Smooth muscle cell (in vitro differentiated cells): ENCODE measurements at regions not wholly inside any gene's neighbourhood (a gene's known extent, or its start where the extent isn't known, plus 50 kb on each side); places are given as distances from the start of the nearest gene placed in this dataset.

ENCODE experiments used
- DNase-seq: peaks from one replicate; lab custom pipeline; 2025; ENCODE audit not compliant: unreplicated experiment; lab: John Stamatoyannopoulos, UW
- H2AFZ ChIP-seq: fragments of 200-600 bp; sonication (generic); 2 replicates; pipeline ENCODE4 v1.6.0; 2016; ENCODE audit warnings: antibody characterized with exemption, low read depth, mild to moderate bottlenecking
- H3F3A ChIP-seq: fragments of 200-600 bp; sonication (generic); 2 replicates; pipeline ENCODE4 v1.6.0; 2017; ENCODE audit warnings: antibody characterized with exemption, low read depth
- H3K27ac ChIP-seq: fragments of 200-600 bp; sonication (generic); 2 replicates; pipeline ENCODE4 v1.5.1; 2016; ENCODE audit warnings: low read depth, mild to moderate bottlenecking
- H3K27me3 ChIP-seq: fragments of 200-600 bp; sonication (generic); 2 replicates; pipeline ENCODE4 v1.6.1; 2016; ENCODE audit warnings: low read depth, mild to moderate bottlenecking
- H3K36me3 ChIP-seq: fragments of 200-600 bp; sonication (generic); 2 replicates; pipeline ENCODE4 v1.5.1; 2016; ENCODE audit warnings: low read depth
- H3K4me1 ChIP-seq: fragments of 200-600 bp; sonication (generic); 2 replicates; pipeline ENCODE4 v1.5.1; 2016; ENCODE audit warnings: low read depth
- H3K4me2 ChIP-seq: fragments of 200-600 bp; sonication (generic); 2 replicates; pipeline ENCODE4 v1.6.0; 2016; ENCODE audit warnings: mild to moderate bottlenecking
- H3K4me3 ChIP-seq: fragments of 200-600 bp; sonication (generic); 2 replicates; pipeline ENCODE4 v1.5.1; 2016; ENCODE audit warnings: mild to moderate bottlenecking
- H3K79me2 ChIP-seq: fragments of 200-600 bp; sonication (generic); 2 replicates; pipeline ENCODE4 v1.6.0; 2016; ENCODE audit warnings: low read depth, mild to moderate bottlenecking
- H3K9ac ChIP-seq: fragments of 200-600 bp; sonication (generic); 2 replicates; pipeline ENCODE4 v1.6.0; 2016; ENCODE audit warnings: low read depth
- H3K9me3 ChIP-seq: fragments of 200-600 bp; sonication (generic); replicated peaks from 2 replicates; pipeline ENCODE4 v1.5.1; 2016; ENCODE audit warnings: low read depth
- H4K20me1 ChIP-seq: fragments of 200-600 bp; sonication (generic); 2 replicates; pipeline ENCODE4 v1.6.0; 2016; ENCODE audit warnings: low read depth
- WGBS: methylation state at CpG from one replicate; pipeline ENCODE4 v1.1.7; 2016; ENCODE audit warnings: low lambda C conversion rate; 5-methylcytosine and 5-hydroxymethylcytosine counted together
- TF ChIP-seq, protein P1 (sequence below): fragments of 200-600 bp; sonication (generic); IDR thresholded peaks from 2 replicates; pipeline ENCODE4 v1.5.1; 2017; ENCODE audit warnings: borderline replicate concordance, mild to moderate bottlenecking, antibody characterized with exemption; ENCODE audit not compliant: insufficient read depth, poor library complexity, severe bottlenecking

GRCh38 chr14:65237941-65238340 is 135.6 kb upstream of the MAX start:
- DNase-seq = no peak
- Histone ChIP-seq H3K4me1 (peaks cover 31% of the 10 kb centered on the region), H3K9ac (peak overlapping the region; percentile 29), H3K9me3 (no peaks in the 10 kb centered on the region), H3K79me2 (no peaks in the 10 kb centered on the region), H3K27me3 (no peaks in the 10 kb centered on the region), H3K4me2 (peak overlapping the region; percentile 67), H2AFZ (no peak overlapping the region), H3F3A (peaks cover 11% of the 10 kb centered on the region), H3K36me3 (no peaks in the 10 kb centered on the region), H3K4me3 (no peak overlapping the region), H3K27ac (peak overlapping the region; percentile 81), H4K20me1 (no peaks in the 10 kb centered on the region)
- TF ChIP-seq, protein P1, sequence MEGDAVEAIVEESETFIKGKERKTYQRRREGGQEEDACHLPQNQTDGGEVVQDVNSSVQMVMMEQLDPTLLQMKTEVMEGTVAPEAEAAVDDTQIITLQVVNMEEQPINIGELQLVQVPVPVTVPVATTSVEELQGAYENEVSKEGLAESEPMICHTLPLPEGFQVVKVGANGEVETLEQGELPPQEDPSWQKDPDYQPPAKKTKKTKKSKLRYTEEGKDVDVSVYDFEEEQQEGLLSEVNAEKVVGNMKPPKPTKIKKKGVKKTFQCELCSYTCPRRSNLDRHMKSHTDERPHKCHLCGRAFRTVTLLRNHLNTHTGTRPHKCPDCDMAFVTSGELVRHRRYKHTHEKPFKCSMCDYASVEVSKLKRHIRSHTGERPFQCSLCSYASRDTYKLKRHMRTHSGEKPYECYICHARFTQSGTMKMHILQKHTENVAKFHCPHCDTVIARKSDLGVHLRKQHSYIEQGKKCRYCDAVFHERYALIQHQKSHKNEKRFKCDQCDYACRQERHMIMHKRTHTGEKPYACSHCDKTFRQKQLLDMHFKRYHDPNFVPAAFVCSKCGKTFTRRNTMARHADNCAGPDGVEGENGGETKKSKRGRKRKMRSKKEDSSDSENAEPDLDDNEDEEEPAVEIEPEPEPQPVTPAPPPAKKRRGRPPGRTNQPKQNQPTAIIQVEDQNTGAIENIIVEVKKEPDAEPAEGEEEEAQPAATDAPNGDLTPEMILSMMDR = no peak
- WGBS = 55% methylated on average over 6 of the region's 6 CpGs

DNA sequence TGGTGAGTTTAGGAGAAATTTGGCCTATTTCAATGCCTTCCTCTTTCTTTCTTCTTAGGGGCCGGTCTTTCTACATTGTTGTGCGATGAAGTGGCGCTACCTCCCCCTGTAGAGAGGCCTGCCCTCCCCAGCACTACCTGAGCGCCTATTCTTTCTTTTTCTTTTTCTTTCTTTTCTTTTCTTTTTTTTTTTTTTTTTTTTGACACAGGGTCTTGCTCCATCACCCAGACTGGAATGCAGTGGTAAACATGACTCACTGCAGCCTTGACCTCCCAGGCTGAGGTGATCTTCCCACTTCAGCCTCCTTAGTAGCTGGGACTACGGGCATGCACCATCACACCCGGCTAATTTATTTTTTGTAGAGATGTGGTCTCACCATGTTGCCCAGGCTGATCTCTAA is 136.1 kb upstream of the MAX start:
- Histone ChIP-seq H3K27me3 (no peaks in the 10 kb centered on the region), H3K4me1 (peaks cover 31% of the 10 kb centered on the region), H3K9ac (peak overlapping the region; percentile 58), H3K9me3 (no peaks in the 10 kb centered on the region), H2AFZ (no peak overlapping the region), H3K27ac (peak overlapping the region; percentile 81), H3F3A (peaks cover 11% of the 10 kb centered on the region), H3K36me3 (no peaks in the 10 kb centered on the region), H3K79me2 (no peaks in the 10 kb centered on the region), H4K20me1 (no peaks in the 10 kb centered on the region), H3K4me2 (peak overlapping the region; percentile 67), H3K4me3 (no peak overlapping the region)
- no peak for DNase-seq
- TF ChIP-seq, protein P1 = no peak
- 48% methylated on average over 6 of the region's 6 CpGs for WGBS

DNA sequence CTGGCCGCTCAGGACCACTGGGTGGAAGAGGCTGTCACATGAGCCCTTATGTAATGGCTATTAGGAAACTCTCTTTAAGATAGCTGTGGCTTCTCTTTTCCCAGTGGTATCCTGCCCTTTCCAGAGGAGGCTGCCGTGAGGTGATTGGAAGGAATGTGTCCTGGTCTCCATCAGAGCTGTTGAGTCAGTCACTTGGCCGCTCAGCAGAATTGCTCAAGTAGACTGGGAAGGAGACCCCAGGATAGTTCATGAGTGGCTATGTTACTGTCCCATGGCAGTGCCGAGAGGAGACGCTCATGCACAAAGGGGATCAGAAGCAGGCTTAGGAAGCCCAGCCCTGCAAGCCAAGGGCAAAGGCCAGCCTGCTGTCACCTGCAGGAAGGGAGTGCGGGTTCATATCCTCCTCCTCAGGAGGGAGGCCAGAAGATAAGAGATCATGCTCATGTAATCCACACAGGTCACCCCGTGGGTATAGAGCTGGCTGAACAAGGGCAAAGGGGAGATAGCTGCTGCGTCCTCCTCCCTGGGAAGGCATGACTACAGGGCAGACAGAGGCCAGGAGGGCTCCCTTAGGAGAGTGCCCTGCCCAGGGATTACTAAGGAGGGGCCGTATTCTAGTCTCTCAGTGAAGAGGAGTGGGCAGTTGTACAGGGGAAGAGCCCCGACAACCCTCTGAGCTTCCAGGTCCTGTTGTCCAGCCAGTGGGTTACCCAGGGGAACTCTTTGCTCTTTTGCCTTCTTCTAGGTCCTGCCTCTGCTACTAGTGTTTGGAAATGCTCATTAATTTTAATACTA is 137.0 kb upstream of the MAX start:
- Histone ChIP-seq H3K27ac (peak overlapping the region; percentile 81), H2AFZ (no peak overlapping the region), H3K79me2 (no peaks in the 10 kb centered on the region), H3F3A (peaks cover 11% of the 10 kb centered on the region), H3K4me3 (no peak overlapping the region), H3K9ac (peak overlapping the region; percentile 58), H3K4me2 (peak overlapping the region; percentile 56), H3K27me3 (no peaks in the 10 kb centered on the region), H3K4me1 (peaks cover 31% of the 10 kb centered on the region), H4K20me1 (no peaks in the 10 kb centered on the region), H3K36me3 (no peaks in the 10 kb centered on the region), H3K9me3 (no peaks in the 10 kb centered on the region)
- TF ChIP-seq, protein P1 = no peak
- WGBS = 35% methylated on average over 10 of the region's 10 CpGs
- DNase-seq = no peak

- Histone ChIP-seq H3K79me2 (no peaks in the 10 kb centered on the region), H3K27ac (peak overlapping the region; percentile 18), H3K36me3 (no peaks in the 10 kb centered on the region), H3F3A (peaks cover 11% of the 10 kb centered on the region), H3K9ac (no peak overlapping the region), H3K9me3 (no peaks in the 10 kb centered on the region), H3K4me3 (no peak overlapping the region), H3K4me1 (peaks cover 31% of the 10 kb centered on the region), H3K27me3 (no peaks in the 10 kb centered on the region), H3K4me2 (no peak overlapping the region), H4K20me1 (no peaks in the 10 kb centered on the region), H2AFZ (no peak overlapping the region)
- 83% methylated on average over 1 of the region's 1 CpG for WGBS
- no peak for DNase-seq
- TF ChIP-seq, protein P1 = no peak
Observed at GRCh38 chr14:65239938-65240296, 137.6 kb upstream of the MAX start.
